Sigmoid colon (tissue), 4 donors: ENCODE measurements at regions not wholly inside any gene's neighbourhood (a gene's known extent, or its start where the extent isn't known, plus 50 kb on each side); places are given as distances from the start of the nearest gene placed in this dataset.

Source experiments
- CTCF ChIP-seq, 4 experiments: fragments of 450-650 bp in 3 of 4; fragments of 200-600 bp in 1 of 4; IDR thresholded peaks; one replicate each; pipeline ENCODE4 v1.5.1; 2016 to 2019; ENCODE audit warnings: antibody characterized with exemption in 4 of 4, mild to moderate bottlenecking in 3 of 4, moderate library complexity in 2 of 4
- EP300 ChIP-seq, 4 donors: sonication (generic); formaldehyde crosslinking; IDR thresholded peaks; one replicate each; pipeline ENCODE4 v1.6.1; 2017; ENCODE audit warnings: antibody characterized with exemption in 4 of 4
- POLR2A ChIP-seq, 2 donors: fragments of 450-650 bp; IDR thresholded peaks; one replicate each; pipeline ENCODE4 v1.6.1; 2016; ENCODE audit warnings: antibody characterized with exemption in 2 of 2, mild to moderate bottlenecking in 2 of 2, moderate library complexity in 2 of 2

GRCh38 chr1:212203630-212204029, 81.6 kb upstream of the PPP2R5A start:
- TF ChIP-seq CTCF (IDR thresholded peaks at IDR 0.05) (no peak), POLR2A (IDR thresholded peaks at IDR 0.05) (no peak), EP300 (IDR thresholded peaks at IDR 0.05) (no peak)
